HG03432 (cell line): ENCODE measurements at regions not wholly inside any gene's neighbourhood (a gene's known extent, or its start where the extent isn't known, plus 50 kb on each side); places are given as distances from the start of the nearest gene placed in this dataset.

Experiments used
- ATAC-seq: cut with Tn5 transposase; IDR thresholded peaks from one replicate; pipeline ENCODE4 v1.9.1; 2021; ENCODE audit warnings: mild to moderate bottlenecking, moderate library complexity; ENCODE audit not compliant: unreplicated experiment

GRCh38 chr1:170863621-170864020 is 71.7 kb upstream of the MROH9 start:
- no peak for ATAC-seq

- ATAC-seq: no peak
Measured at GRCh38 chr1:170864238-170864637, 71.1 kb upstream of the MROH9 start.

DNA sequence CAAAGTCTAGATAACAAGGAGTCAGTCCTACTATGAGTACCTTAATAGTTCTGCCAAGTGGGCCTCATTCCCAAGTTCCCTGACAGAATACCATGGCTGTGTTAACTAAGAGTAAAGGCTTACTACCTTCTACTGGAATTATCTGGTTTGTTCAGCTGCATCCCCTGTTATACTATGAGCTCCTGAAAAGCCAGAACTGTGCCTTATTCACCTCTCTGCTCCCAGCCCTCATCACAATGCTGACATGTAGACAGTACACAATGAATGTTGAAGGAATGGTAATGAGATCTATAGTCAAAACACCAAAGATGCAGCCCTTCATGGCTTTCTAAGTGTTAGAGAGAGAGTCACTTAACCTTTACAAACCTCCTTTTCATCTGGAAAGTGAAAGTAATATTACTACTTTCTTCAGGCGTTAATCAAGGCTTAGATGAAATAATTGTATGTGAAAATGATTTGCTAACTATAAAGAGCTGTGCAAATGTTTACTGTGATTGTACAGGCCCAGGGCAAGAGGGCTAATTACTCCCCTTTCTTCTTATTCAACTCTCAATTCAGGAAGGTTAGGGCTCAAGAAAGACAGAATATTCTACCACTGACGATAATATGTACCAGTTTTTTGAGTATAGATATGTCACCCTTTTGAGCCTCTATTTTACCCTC is 70.3 kb upstream of the MROH9 start:
- peak; percentile 69 for ATAC-seq

- no peak for ATAC-seq
Measured at GRCh38 chr1:170866646-170867045, 68.7 kb upstream of the MROH9 start.

- no peak for ATAC-seq
Measured at GRCh38 chr1:170871868-170872267, 63.5 kb upstream of the MROH9 start.

GRCh38 chr1:170872663-170873062 is 62.7 kb upstream of the MROH9 start:
- peak; percentile 96 for ATAC-seq

- ATAC-seq: no peak
Measured at GRCh38 chr1:170874671-170875070, 60.7 kb upstream of the MROH9 start.

DNA sequence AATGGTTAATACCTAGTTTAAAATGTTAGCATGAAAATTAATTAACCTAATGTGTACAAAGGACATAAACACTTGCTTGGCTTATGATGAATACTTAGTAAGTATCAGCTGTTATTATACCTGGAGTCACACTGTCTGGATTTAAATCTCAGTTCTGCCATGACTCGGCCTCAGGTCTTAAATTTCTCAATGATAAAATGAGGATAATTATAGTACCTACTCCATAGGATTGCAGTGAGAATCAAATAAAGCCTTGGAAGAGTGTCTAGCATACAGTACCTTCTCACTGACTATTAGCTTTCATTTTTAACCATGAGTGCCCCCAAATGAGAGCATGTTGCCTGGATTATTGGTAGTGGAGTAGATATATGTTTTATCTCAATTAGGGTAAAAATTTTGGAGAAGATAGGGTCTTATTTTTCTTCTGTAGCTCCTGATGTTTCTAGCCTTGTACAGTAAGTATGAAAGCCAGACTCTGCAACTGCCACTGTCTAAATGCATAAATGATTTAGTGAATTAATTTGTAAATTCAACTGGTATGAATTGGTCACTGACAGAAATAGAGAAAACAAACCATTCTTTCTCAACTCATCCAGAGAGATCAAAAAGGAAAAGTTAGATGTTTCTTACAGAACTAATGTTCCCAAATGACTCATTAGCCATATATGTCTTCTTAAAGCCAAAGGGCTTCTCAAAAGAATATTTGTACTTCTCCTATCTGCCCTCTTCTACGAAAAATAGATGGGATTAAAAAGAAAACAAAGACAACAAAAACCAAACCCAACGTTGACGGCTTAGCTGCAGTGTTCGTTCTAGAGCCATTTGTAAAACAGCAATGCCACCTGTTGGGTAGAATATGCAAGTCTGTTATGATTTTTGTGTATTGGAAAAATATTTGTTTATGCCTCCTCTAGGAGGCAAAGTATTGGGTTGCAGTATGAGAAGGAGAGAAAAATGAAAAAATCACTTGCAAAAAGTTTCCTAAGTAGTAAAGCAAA is 53.8 kb upstream of the MROH9 start:
- no peak for ATAC-seq
